GM19455 (cell line): ENCODE measurements at regions not wholly inside any gene's neighbourhood (a gene's known extent, or its start where the extent isn't known, plus 50 kb on each side); places are given as distances from the start of the nearest gene placed in this dataset.
"Not testable (repeated sequence)": the region's sequence is repeated elsewhere in the genome, so short reads cannot be mapped to it uniquely, and the experiment has no call there.

Experiments used
- ATAC-seq: cut with Tn5 transposase; IDR thresholded peaks from one replicate; pipeline ENCODE4 v1.9.1; 2021; ENCODE audit not compliant: unreplicated experiment

GRCh38 chr6:144474290-144474689 lies 189.2 kb downstream of the UTRN start:
- ATAC-seq: no peak

- ATAC-seq: no peak
Measured at GRCh38 chr6:144474904-144475303, 189.8 kb downstream of the UTRN start.

DNA sequence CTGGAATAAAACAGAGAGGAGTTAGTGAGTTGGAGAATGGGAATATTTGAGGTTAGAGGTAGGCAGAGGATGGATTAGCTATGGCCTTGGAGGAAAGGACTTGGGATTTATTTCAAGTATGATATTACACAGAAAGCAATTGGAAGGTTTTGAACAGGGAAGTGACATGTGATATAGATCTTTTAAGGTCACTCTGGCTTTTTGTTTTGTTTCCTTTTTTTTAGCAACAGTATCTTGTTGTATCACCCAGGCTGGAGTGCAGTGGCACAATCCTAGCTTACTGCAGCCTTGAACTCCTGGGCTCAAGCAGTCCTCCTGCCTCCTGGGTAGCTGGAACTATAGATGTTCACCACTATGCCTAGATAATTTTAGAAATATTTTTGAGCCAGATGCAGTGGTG lies 190.3 kb downstream of the UTRN start:
- ATAC-seq: no peak

- no peak for ATAC-seq
Measured at GRCh38 chr6:144476286-144476685, 191.2 kb downstream of the UTRN start.

- no peak for ATAC-seq
Measured at GRCh38 chr6:144477396-144477795, 192.3 kb downstream of the UTRN start.

DNA sequence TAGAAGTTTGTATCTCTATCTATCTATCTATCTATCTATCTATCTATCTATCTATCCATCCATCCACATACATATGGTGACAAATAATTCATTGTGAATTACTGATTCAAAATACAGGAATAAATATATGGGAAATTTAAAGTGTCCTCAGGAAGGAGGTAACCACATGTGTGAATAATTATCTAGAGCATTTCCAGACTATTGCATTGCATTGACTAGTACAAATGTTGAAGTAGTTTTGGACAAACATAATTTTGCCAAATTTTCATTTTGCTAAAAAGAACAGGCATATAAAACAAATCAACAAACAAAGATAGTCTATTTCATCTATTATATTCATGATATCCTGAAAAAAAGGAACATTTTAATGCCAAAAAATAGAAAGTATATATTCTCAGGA lies 192.7 kb downstream of the UTRN start:
- no peak for ATAC-seq

GRCh38 chr6:144478483-144478882 lies 193.3 kb downstream of the UTRN start:
- no peak for ATAC-seq

- ATAC-seq: no peak
Measured at GRCh38 chr6:144479991-144480390, 194.9 kb downstream of the UTRN start.

GRCh38 chr6:144480473-144480872 lies 195.3 kb downstream of the UTRN start:
- ATAC-seq: no peak

DNA sequence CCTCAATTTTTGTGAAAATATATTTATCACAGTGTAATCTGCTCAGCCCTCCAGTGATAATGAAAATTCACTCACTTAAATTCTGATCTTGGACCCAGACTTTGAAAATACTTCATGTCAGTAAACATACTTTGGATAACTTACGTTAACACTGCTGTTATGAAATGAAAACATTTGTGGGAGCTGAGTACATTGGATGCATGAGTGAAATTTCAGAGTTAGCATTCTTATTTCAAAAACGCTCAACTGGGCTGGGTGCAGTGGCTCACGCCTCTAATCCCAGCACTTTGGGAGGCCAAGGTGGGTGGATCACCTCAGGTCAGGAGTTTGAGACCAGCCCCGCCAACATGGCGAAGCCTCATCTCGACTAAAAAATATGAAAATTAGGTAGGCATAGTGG lies 196.4 kb downstream of the UTRN start:
- ATAC-seq: no peak

DNA sequence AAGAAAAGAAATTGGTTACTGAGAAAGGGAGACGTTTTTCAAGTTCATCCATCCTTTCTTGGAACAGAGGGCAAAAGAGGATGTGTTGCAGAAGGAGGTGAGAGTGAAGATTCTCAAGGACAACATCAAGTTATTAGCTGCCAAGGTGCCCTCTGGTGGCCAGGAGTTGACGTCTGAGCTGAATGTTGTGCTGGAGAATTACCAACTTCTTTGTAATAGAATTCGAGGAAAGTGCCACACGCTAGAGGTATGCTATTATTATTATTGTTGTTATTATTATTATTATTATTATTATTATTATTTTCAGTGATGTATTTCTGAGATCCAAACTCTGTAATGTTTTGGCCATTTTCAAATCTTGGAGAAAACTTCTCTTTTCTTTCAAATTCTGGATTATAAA lies 197.0 kb downstream of the UTRN start:
- peak; percentile 79 for ATAC-seq

- no peak for ATAC-seq
Measured at GRCh38 chr6:144485531-144485930, 200.4 kb downstream of the UTRN start.

GRCh38 chr6:144488590-144488989 lies 203.5 kb downstream of the UTRN start:
- ATAC-seq: no peak

- ATAC-seq: no peak
Measured at GRCh38 chr6:144493035-144493910, 208.1 kb downstream of the UTRN start.

- ATAC-seq: not testable (repeated sequence)
Measured at GRCh38 chr6:144495076-144495475, 209.9 kb downstream of the UTRN start.

- no peak for ATAC-seq
Measured at GRCh38 chr6:144497650-144498049, 212.5 kb downstream of the UTRN start.

DNA sequence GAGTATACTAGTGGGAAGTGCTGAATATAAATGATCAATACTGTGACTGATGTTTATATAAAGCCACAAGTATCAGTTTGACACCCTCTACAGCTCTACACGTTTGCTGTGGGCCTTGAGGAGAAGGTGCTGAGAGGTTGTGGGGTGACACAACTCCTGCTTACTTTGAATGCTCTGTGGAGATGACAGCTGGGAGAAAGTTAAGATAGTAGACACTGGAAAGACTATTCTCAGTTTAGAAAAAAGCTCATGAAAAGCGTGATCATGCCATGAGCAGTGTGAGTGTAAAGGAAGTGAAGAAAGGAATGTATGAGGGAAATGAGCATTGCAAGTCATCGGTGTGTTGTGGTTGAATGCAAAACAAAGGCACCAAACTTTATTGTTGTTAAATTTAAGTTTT lies 215.8 kb downstream of the UTRN start:
- ATAC-seq: no peak

DNA sequence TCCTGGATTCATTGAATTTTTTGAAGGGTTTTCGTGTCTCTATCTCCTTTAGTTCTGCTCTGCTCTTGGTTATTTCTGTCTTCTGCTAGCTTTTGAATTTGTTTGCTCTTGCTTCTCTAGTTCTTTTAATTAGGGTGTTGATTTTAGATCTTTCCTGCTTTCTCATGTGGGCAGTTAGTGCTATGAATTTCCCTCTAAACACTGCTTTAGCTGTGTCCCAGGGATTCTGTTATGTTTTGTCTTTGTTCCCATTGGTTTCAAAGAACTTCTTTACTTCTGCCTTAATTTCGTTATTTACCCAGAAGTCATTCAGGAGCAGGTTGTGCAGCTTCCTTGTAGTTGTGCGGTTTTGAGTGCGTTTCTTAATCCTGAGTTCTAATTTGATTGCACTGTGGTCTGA lies 220.1 kb downstream of the UTRN start:
- ATAC-seq: not testable (repeated sequence)

GRCh38 chr6:144506051-144506450 lies 220.9 kb downstream of the UTRN start:
- not testable (repeated sequence) for ATAC-seq

GRCh38 chr6:144507772-144508312 lies 222.7 kb downstream of the UTRN start:
- ATAC-seq: not testable (repeated sequence)

GRCh38 chr6:144510859-144511258 lies 225.7 kb downstream of the UTRN start:
- no peak for ATAC-seq

DNA sequence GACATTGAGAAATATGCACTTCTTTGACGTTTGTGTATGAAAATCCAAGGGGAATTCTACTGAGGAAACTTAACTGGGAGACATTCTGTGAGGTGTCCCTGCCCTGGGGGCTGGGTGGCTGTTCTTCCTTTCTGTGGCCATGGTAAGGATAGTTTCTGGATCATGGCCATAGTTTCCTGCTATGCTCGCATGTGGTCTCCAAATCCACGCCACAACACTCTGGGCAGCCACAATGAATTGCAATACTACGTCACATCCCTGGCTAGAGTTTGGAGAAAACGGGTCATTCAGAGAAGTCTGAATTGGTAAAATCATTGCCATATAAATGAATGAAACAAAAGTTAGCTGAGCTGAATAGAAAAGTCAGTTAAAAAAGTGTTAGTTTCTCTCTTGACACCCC lies 230.6 kb downstream of the UTRN start:
- ATAC-seq: no peak

DNA sequence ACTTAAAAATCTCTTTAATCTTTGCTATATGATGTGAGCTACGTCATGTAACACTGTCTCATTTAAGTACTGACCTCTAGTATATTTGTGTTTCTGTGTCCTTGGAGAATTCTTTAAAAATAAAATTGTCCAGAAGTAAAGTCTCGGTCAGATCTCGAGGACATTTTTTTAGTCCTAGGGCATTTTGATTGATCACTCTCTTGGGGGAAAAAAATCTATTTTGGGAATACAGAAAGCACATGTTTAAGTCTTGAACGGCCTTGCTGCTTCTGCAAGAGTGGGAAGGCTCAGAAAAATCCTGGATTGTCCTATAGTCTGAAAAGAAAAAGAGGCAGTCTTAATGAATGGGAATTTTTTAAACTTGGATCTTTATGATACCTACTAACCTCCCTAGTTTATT lies 234.3 kb downstream of the UTRN start:
- ATAC-seq: no peak
